IPS-20b (cell line): ENCODE measurements at regions not wholly inside any gene's neighbourhood (a gene's known extent, or its start where the extent isn't known, plus 50 kb on each side); places are given as distances from the start of the nearest gene placed in this dataset.

ENCODE experiments used
- H3K27ac ChIP-seq: one replicate; pipeline ENCODE4 v1.5.1; 2013; ENCODE audit warnings: low read length
- H3K27me3 ChIP-seq: 2 replicates; pipeline ENCODE4 v1.6.1; 2013; ENCODE audit warnings: mild to moderate bottlenecking, low read length, inconsistent platforms; ENCODE audit not compliant: insufficient read depth
- H3K36me3 ChIP-seq: 2 replicates; pipeline ENCODE4 v1.6.1; 2013; ENCODE audit warnings: low read depth, mild to moderate bottlenecking, inconsistent platforms, low read length, moderate library complexity; ENCODE audit not compliant: insufficient read depth
- H3K4me1 ChIP-seq: 2 replicates; pipeline ENCODE4 v1.6.1; 2013; ENCODE audit warnings: mild to moderate bottlenecking, control low read depth, inconsistent platforms, low read length, moderate library complexity; ENCODE audit not compliant: insufficient read depth
- H3K4me3 ChIP-seq: 2 replicates; pipeline ENCODE4 v1.5.1; 2013; ENCODE audit warnings: mild to moderate bottlenecking, low read length, inconsistent platforms
- H3K9ac ChIP-seq: 2 replicates; pipeline ENCODE4 v1.6.1; 2013; ENCODE audit warnings: low read depth, mild to moderate bottlenecking, inconsistent platforms, low read length, moderate library complexity
- H3K9me3 ChIP-seq: 2 replicates; pipeline ENCODE4 v1.6.1; 2013; ENCODE audit warnings: mild to moderate bottlenecking, low read depth, low read length, inconsistent platforms; ENCODE audit not compliant: insufficient read depth

- H3K9me3 ChIP-seq: no peaks in the 10 kb centered on the region
- no peaks in the 10 kb centered on the region for H3K36me3 ChIP-seq
- no peak overlapping the region for H3K27ac ChIP-seq
- peaks cover 2% of the 10 kb centered on the region; the same call in 1 of the 2 replicates for H3K4me1 ChIP-seq
- H3K4me3 ChIP-seq: no peak overlapping the region
- H3K9ac ChIP-seq: no peak overlapping the region
- no peaks in the 10 kb centered on the region for H3K27me3 ChIP-seq
Measured at GRCh38 chr18:76697441-76697901, 124.9 kb upstream of the ZNF236 start.

- no peak overlapping the region for H3K4me3 ChIP-seq
- H3K9me3 ChIP-seq: no peaks in the 10 kb centered on the region
- no peak overlapping the region for H3K27ac ChIP-seq
- no peaks in the 10 kb centered on the region for H3K27me3 ChIP-seq
- peaks cover 6% of the 10 kb centered on the region; the same call in 1 of the 2 replicates for H3K4me1 ChIP-seq
- no peaks in the 10 kb centered on the region for H3K36me3 ChIP-seq
- H3K9ac ChIP-seq: no peak overlapping the region
Measured at GRCh38 chr18:76691800-76692199, 130.6 kb upstream of the ZNF236 start.

- Histone ChIP-seq H3K36me3 (no peaks in the 10 kb centered on the region), H3K4me1 (peaks cover 6% of the 10 kb centered on the region; the same call in 1 of the 2 replicates), H3K9ac (no peak overlapping the region), H3K9me3 (no peaks in the 10 kb centered on the region), H3K4me3 (no peak overlapping the region), H3K27ac (no peak overlapping the region), H3K27me3 (no peaks in the 10 kb centered on the region)
Measured at GRCh38 chr18:76689646-76690264, 132.6 kb upstream of the ZNF236 start.

DNA sequence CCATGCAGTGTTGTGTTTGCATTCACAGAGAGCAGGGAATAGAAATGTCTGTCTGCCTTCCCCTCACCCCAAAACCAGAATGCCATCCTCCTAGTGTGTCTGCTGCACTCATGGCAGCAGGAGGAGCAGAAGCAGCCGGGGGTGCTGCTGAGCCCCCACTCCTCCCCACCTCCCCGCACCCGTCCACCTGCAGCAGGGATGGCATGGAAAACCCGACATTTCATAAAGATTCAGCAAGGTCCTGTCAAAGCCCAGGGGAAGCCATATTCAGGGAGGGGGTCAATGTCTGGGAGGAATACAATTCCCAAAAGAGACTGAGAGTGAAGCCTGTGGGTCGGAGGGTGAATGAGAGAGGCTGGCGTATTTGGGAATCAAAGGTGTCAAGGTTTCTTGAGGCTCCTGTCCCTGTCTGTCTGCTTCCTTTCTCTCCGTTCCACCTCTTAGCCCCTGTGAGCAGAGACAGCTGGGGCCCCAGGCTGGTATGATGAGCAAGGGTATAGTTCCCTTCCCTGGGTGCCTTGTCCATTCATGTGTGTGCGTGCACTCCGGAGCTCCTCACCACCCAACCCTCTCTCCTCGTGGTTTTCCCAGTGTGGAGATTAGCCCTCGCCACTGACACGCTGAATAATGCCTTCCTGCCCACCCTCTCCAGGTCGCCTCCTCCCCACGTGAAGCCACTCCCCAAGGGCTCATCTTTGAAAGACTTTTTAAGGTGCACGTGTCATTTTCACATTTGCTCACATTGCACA is 133.5 kb upstream of the ZNF236 start:
- no peaks in the 10 kb centered on the region for H3K27me3 ChIP-seq
- H3K4me1 ChIP-seq: peaks cover 6% of the 10 kb centered on the region; the same call in 1 of the 2 replicates
- H3K4me3 ChIP-seq: no peak overlapping the region
- H3K36me3 ChIP-seq: no peaks in the 10 kb centered on the region
- H3K9me3 ChIP-seq: no peaks in the 10 kb centered on the region
- H3K9ac ChIP-seq: no peak overlapping the region
- no peak overlapping the region for H3K27ac ChIP-seq

- no peaks in the 10 kb centered on the region for H3K36me3 ChIP-seq
- no peaks in the 10 kb centered on the region for H3K27me3 ChIP-seq
- peaks cover 6% of the 10 kb centered on the region; the same call in 1 of the 2 replicates for H3K4me1 ChIP-seq
- H3K9ac ChIP-seq: no peak overlapping the region
- H3K27ac ChIP-seq: no peak overlapping the region
- no peaks in the 10 kb centered on the region for H3K9me3 ChIP-seq
- H3K4me3 ChIP-seq: no peak overlapping the region; the same call in 1 of the 2 replicates
Measured at GRCh38 chr18:76687304-76687962, 134.9 kb upstream of the ZNF236 start.

- H3K4me3 ChIP-seq: no peak overlapping the region; the same call in 1 of the 2 replicates
- no peak overlapping the region for H3K27ac ChIP-seq
- H3K9ac ChIP-seq: no peak overlapping the region
- no peaks in the 10 kb centered on the region for H3K9me3 ChIP-seq
- no peaks in the 10 kb centered on the region for H3K27me3 ChIP-seq
- H3K36me3 ChIP-seq: no peaks in the 10 kb centered on the region
- peaks cover 6% of the 10 kb centered on the region; the same call in 1 of the 2 replicates for H3K4me1 ChIP-seq
Measured at GRCh38 chr18:76686737-76687231, 135.6 kb upstream of the ZNF236 start.

GRCh38 chr18:76685860-76686259 is 136.5 kb upstream of the ZNF236 start:
- no peak overlapping the region for H3K27ac ChIP-seq
- peaks cover 6% of the 10 kb centered on the region; the same call in 1 of the 2 replicates for H3K4me1 ChIP-seq
- no peaks in the 10 kb centered on the region for H3K27me3 ChIP-seq
- no peaks in the 10 kb centered on the region for H3K36me3 ChIP-seq
- H3K4me3 ChIP-seq: no peak overlapping the region
- no peak overlapping the region for H3K9ac ChIP-seq
- no peaks in the 10 kb centered on the region for H3K9me3 ChIP-seq

DNA sequence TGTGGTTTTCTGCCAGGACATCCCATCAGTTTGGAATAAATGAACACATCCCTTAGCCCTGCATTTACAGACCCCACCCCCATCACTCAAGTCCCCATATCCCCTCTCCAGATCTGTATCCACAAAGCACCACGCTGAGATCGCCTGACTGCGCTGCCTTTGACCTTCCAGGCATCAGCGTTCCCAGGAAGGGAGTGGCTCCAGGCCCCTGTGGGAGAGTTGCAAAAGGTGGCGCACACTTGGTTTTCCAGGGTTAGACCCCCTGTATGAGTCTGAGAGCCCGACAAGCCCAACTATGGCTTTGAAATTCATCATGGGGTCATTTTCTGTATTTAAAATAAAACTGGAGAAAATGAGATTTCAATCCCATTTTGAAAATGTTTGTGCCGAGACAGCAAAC is 137.0 kb upstream of the ZNF236 start:
- H3K27me3 ChIP-seq: no peaks in the 10 kb centered on the region

GRCh38 chr18:76684265-76684664 is 138.1 kb upstream of the ZNF236 start:
- Histone ChIP-seq H3K4me3 (no peak overlapping the region), H3K27me3 (no peaks in the 10 kb centered on the region), H3K36me3 (no peaks in the 10 kb centered on the region), H3K9ac (no peak overlapping the region), H3K27ac (no peak overlapping the region), H3K9me3 (no peaks in the 10 kb centered on the region), H3K4me1 (peaks cover 11% of the 10 kb centered on the region; the same call in 1 of the 2 replicates)

More for the DNA sequence above, 137.0 kb upstream of the ZNF236 start:
- H3K9me3 ChIP-seq: no peaks in the 10 kb centered on the region
- no peak overlapping the region for H3K27ac ChIP-seq
- H3K9ac ChIP-seq: no peak overlapping the region
- H3K36me3 ChIP-seq: no peaks in the 10 kb centered on the region
- no peak overlapping the region for H3K4me3 ChIP-seq
- H3K4me1 ChIP-seq: peaks cover 6% of the 10 kb centered on the region; the same call in 1 of the 2 replicates

DNA sequence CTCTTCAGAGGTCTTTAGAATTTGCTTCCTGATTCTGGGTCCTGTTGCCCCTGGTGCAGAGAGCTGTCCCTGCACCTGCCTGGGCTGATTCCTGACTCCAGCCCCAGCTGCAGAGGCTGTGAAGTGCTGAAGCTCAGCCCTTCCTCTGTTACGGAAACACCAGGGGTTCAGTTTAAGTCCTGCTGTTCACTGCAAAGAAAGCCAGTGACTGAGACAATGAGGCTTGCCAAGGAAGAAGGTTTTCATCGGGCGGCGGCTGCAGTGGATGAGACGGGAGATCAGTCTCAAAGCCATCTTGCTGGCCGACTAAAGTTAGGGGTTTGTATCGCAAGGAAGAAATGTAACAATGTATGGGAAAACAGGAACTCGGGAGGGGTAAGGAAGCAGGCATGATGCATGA is 142.4 kb upstream of the ZNF236 start:
- Histone ChIP-seq H3K36me3 (no peaks in the 10 kb centered on the region), H3K27ac (no peak overlapping the region), H3K4me3 (no peak overlapping the region), H3K27me3 (no peaks in the 10 kb centered on the region), H3K9ac (no peak overlapping the region), H3K9me3 (no peaks in the 10 kb centered on the region), H3K4me1 (peaks cover 5% of the 10 kb centered on the region; the same call in 1 of the 2 replicates)

GRCh38 chr18:76679259-76679658 is 143.1 kb upstream of the ZNF236 start:
- Histone ChIP-seq H3K4me3 (no peak overlapping the region), H3K9ac (no peak overlapping the region), H3K9me3 (no peaks in the 10 kb centered on the region), H3K27ac (no peak overlapping the region), H3K4me1 (peaks cover 5% of the 10 kb centered on the region; the same call in 1 of the 2 replicates), H3K27me3 (no peaks in the 10 kb centered on the region), H3K36me3 (no peaks in the 10 kb centered on the region)
